HepG2 (cell line): ENCODE measurements at regions not wholly inside any gene's neighbourhood (a gene's known extent, or its start where the extent isn't known, plus 50 kb on each side); places are given as distances from the start of the nearest gene placed in this dataset.

Experiments
- ATAC-seq: fragments of 200-7000 bp; cut with Tn5 transposase; 3 replicates; pipeline ENCODE4 v1.9.1; 2020; ENCODE audit warnings: mild to moderate bottlenecking, moderate library complexity
- BruUV-seq: library from RNA; stranded (reverse); fragments of 400-500 nt; replicated peaks from 2 replicates; lab custom pipeline; 2021; lab: Mats Ljungman, UMichigan
- CTCF ChIA-PET: fragments of 300-600 bp; formaldehyde crosslinking; extraction: SDS; loops from one replicate; lab custom pipeline; 2021; ENCODE audit warnings: low total read pairs, inconsistent platforms, low intra/inter-chr PET ratio; lab: Yijun Ruan, JAX
- POLR2A ChIA-PET: fragments of 350-600 bp; sonication (Branson Sonifier 250); formaldehyde crosslinking; loops from one replicate; lab custom pipeline; 2020; ENCODE audit warnings: antibody characterized with exemption, inconsistent platforms; lab: Yijun Ruan, JAX
- DNase-seq: peaks from one replicate; pipeline ENCODE4 v3.0.0-alpha.2; 2015; ENCODE audit warnings: low spot score
- FAIRE-seq: peaks from 3 replicates; lab custom pipeline; 2011; peaks lifted over from hg19 to GRCh38; lab: Jason Lieb, UNC
- H2AFZ ChIP-seq: one replicate; pipeline ENCODE4 v1.6.1; 2011; ENCODE audit warnings: low read length, inconsistent platforms
- H3K27ac ChIP-seq: fragments of 300-600 bp; 3 replicates; pipeline ENCODE4 v1.8.0; 2011; ENCODE audit warnings: mixed run types, mild to moderate bottlenecking, mixed read lengths, low read length, inconsistent platforms; ENCODE audit not compliant: insufficient read depth; ENCODE audit errors: extremely low read length
- H3K27me3 ChIP-seq, 2 experiments: fragments of 200-600 bp in 1 of 2; 2 replicates in 1 of 2; 3 replicates in 1 of 2; pipeline versions ENCODE4 v1.6.0 to v1.8.0; 2011; ENCODE audit warnings: low read length in 2 of 2, mild to moderate bottlenecking in 2 of 2, moderate library complexity in 2 of 2, inconsistent platforms in 1 of 2; ENCODE audit not compliant: insufficient read depth in 2 of 2, control insufficient read depth in 1 of 2
- H3K36me3 ChIP-seq, 2 experiments: fragments of 200-600 bp in 1 of 2; replicated peaks in 1 of 2; 2 replicates in 1 of 2; 3 replicates in 1 of 2; pipeline versions ENCODE4 v1.5.1 to v1.8.0; 2011; ENCODE audit warnings: low read length in 2 of 2, inconsistent platforms in 1 of 2; ENCODE audit not compliant: insufficient read depth in 2 of 2, control insufficient read depth in 1 of 2
- H3K4me1 ChIP-seq: 2 replicates; pipeline ENCODE4 v1.5.1; 2012; ENCODE audit warnings: low read length, inconsistent platforms; ENCODE audit not compliant: insufficient read depth
- H3K4me2 ChIP-seq: 2 replicates; pipeline ENCODE4 v1.6.0; 2011; ENCODE audit warnings: low read depth, low read length, inconsistent platforms
- H3K4me3 ChIP-seq, 3 experiments: fragments of 200-600 bp in 1 of 3; sonication (generic), shearing (Covaris generic) in 1 of 3; replicated peaks in 1 of 3; 2 replicates each; pipeline ENCODE4 v1.5.1; 2011 to 2016; ENCODE audit warnings: low read length in 3 of 3, inconsistent platforms in 2 of 3, low read depth in 2 of 3, mild to moderate bottlenecking in 2 of 3, control low read depth in 1 of 3, mixed read lengths in 1 of 3; ENCODE audit not compliant: insufficient read depth in 1 of 3
- H3K79me2 ChIP-seq: one replicate; pipeline ENCODE4 v1.6.1; 2011; ENCODE audit warnings: low read length, inconsistent platforms; ENCODE audit not compliant: insufficient read depth
- H3K9ac ChIP-seq: 2 replicates; pipeline ENCODE4 v1.6.0; 2011; ENCODE audit warnings: mild to moderate bottlenecking, low read depth, low read length, inconsistent platforms; ENCODE audit not compliant: insufficient read depth
- H3K9me3 ChIP-seq: 2 replicates; pipeline ENCODE4 v1.5.1; 2012; ENCODE audit warnings: mild to moderate bottlenecking, low read length
- H4K20me1 ChIP-seq: 2 replicates; pipeline ENCODE4 v1.6.0; 2011; ENCODE audit warnings: inconsistent platforms, mild to moderate bottlenecking, low read length, moderate library complexity; ENCODE audit not compliant: insufficient read depth
- IRF2 ChIP-seq: IDR thresholded peaks from 2 replicates; pipeline ENCODE4 v1.6.1; 2018; ENCODE audit warnings: missing genetic modification reagents, missing compliant biosample characterization
- MAFF ChIP-seq: IDR thresholded peaks from 2 replicates; pipeline ENCODE4 v1.6.1; 2011; ENCODE audit warnings: low read depth, low read length, improper control_type of control experiment
- MAFK ChIP-seq, 2 experiments: IDR thresholded peaks in 1 of 2; conservative IDR thresholded peaks in 1 of 2; 2 replicates each; pipeline ENCODE4 v1.6.1; 2011; ENCODE audit warnings: improper control_type of control experiment in 2 of 2, low read length in 2 of 2
- NFIB ChIP-seq: sonication (generic); formaldehyde crosslinking; IDR thresholded peaks from 2 replicates; pipeline ENCODE4 v1.9.0; 2021; ENCODE audit warnings: missing genetic modification reagents, mild to moderate bottlenecking, borderline replicate concordance
- NR3C1 ChIP-seq: sonication (generic); formaldehyde crosslinking; IDR thresholded peaks from 2 replicates; pipeline ENCODE4 v1.4.0; 2020; ENCODE audit warnings: missing genetic modification reagents
- SIN3B ChIP-seq: fragments of 150-350 bp; IDR thresholded peaks from 2 replicates; pipeline ENCODE4 v1.6.1; 2014; ENCODE audit warnings: low read length
- ZXDC ChIP-seq: sonication (generic); formaldehyde crosslinking; IDR thresholded peaks from 2 replicates; pipeline ENCODE4 v1.5.0; 2020; ENCODE audit warnings: mild to moderate bottlenecking, missing genetic modification reagents
- WGBS: methylation state at CpG from one replicate; pipeline ENCODE4 v1.1.6; 2017; ENCODE audit warnings: low lambda C conversion rate; 5-methylcytosine and 5-hydroxymethylcytosine counted together
- in situ Hi-C: cut with HindIII; loops from 2 replicates; pipeline ENCODE4 v1.10.0; 2017; ENCODE audit warnings: low pct_unique_long_range_greater_than_20kb; ENCODE audit not compliant: extremely low pct_ligation_motif_present
- intact Hi-C: fragments of 100-400 bp; cut with micrococcal nuclease; formaldehyde crosslinking; loops from one replicate; pipeline ENCODE4 v1.10.0; 2022; ENCODE audit not compliant: unreplicated experiment
- TF ChIP-seq, protein P1 (sequence below): IDR thresholded peaks from 2 replicates; pipeline ENCODE4 v1.6.1; 2012; ENCODE audit warnings: low read depth, low read length, improper control_type of control experiment
- TF ChIP-seq, protein P2 (sequence below): sonication (generic); formaldehyde crosslinking; IDR thresholded peaks from 2 replicates; pipeline ENCODE4 v1.5.1; 2020; ENCODE audit warnings: mild to moderate bottlenecking, missing genetic modification reagents, moderate library complexity

DNA sequence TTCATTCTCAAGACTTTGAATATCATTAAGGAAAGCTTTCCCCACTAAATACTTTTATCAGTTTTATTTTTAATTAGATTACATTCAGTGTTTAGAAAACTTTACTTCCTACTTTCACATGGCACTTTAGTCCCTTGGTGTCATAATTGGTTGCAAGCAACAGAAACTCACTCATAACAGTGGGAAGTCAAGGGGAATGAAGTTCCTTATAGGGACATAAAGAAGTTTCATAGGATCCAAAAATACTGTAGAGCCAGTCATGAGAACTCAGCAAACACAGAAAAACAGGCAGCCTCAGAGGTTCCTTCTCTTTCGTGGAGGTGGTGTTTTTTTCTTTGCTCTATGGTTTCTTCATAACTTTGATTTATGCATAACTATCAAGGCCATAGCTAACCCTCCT is 809.0 kb downstream of the BCL11A start (continued):
- TF ChIP-seq ZXDC (CRISPR knock-in tag) (no peak), SIN3B (no peak), NR3C1 (CRISPR knock-in tag) (no peak), IRF2 (CRISPR knock-in tag) (no peak)
- TF ChIP-seq, protein P1, sequence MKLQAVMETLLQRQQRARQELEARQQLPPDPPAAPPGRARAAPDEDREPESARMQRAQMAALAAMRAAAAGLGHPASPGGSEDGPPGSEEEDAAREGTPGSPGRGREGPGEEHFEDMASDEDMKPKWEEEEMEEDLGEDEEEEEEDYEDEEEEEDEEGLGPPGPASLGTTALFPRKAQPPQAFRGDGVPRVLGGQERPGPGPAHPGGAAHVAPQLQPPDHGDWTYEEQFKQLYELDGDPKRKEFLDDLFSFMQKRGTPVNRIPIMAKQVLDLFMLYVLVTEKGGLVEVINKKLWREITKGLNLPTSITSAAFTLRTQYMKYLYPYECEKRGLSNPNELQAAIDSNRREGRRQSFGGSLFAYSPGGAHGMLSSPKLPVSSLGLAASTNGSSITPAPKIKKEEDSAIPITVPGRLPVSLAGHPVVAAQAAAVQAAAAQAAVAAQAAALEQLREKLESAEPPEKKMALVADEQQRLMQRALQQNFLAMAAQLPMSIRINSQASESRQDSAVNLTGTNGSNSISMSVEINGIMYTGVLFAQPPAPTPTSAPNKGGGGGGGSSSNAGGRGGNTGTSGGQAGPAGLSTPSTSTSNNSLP, result no peak

DNA sequence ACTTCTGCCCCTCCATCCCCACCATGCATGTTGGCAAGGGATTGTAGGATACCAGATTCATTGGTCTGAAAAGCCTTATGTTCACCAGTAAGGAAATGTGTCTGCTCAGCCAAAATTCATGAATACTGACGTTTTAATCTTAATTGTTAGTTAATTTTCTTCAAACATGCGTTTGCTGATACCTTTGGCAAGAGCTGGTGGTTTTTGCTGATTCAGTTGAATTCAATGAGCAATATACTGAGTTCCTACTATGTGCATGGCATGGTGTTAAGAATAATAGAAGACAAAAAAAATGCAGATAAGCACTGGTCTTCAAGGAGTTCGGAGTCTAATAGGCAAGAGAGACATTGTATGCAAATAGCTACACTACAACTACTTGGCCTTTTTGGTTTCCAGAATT is 811.6 kb downstream of the BCL11A start:
- intact Hi-C loops, result no loop called here
- ChIA-PET CTCF (no interaction called here), POLR2A (no interaction called here)
- in situ Hi-C loops, result no loop called here
- no peak overlapping the region for H3K4me3 ChIP-seq
- FAIRE-seq (no peak), DNase-seq (no peak), ATAC-seq (no peak)
- no peaks in the 10 kb centered on the region for H3K9me3 ChIP-seq
- 0% methylated on average over 3 of the region's 3 CpGs for WGBS
- no peak overlapping the region for H3K9ac ChIP-seq
- H4K20me1 ChIP-seq, result no peaks in the 10 kb centered on the region
- BruUV-seq, result no TSS peak
- no peak overlapping the region for H2AFZ ChIP-seq
- H3K36me3 ChIP-seq, result no peaks in the 10 kb centered on the region
- no peaks in the 10 kb centered on the region for H3K4me1 ChIP-seq
- H3K27ac ChIP-seq, result no peak overlapping the region
- TF ChIP-seq MAFF (peak; percentile 84), NFIB (CRISPR knock-in tag) (no peak), MAFK (conservative IDR thresholded peaks at IDR 0.05 in 1 of 2, IDR thresholded peaks at IDR 0.05 in 1 of 2; ENCODE audit: low read length in 2 of 2) (peak; percentile 83 to 85)
- TF ChIP-seq, protein P2, sequence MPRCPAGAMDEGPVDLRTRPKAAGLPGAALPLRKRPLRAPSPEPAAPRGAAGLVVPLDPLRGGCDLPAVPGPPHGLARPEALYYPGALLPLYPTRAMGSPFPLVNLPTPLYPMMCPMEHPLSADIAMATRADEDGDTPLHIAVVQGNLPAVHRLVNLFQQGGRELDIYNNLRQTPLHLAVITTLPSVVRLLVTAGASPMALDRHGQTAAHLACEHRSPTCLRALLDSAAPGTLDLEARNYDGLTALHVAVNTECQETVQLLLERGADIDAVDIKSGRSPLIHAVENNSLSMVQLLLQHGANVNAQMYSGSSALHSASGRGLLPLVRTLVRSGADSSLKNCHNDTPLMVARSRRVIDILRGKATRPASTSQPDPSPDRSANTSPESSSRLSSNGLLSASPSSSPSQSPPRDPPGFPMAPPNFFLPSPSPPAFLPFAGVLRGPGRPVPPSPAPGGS (CRISPR knock-in tag), result no peak
- no peak overlapping the region for H3K4me2 ChIP-seq
- no peaks in the 10 kb centered on the region for H3K27me3 ChIP-seq
- no peaks in the 10 kb centered on the region for H3K79me2 ChIP-seq
